ENCODE measurements at regions not wholly inside any gene's neighbourhood (a gene's known extent, or its start where the extent isn't known, plus 50 kb on each side); places are given as distances from the start of the nearest gene placed in this dataset.

DNA sequence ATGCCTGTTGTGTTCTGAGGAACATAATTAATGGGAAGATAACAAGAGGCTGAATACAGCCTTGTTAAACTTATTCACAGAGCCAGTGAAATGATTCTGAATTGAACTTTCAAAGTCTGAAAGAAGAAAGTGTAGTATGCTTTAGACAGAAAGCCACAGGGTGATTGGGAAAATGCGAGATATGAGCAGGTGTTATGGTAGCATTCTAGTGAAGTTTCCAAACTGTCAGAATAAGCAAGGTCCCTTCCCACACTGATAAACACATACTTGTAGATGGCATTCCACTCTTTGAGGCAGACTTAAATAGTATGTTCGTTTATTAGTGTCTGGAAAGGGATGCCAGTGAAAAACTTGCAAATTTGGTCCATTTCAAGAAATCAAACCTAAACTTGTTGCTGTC lies 70.5 kb upstream of the ITPRID2 start:
- Histone ChIP-seq H4K91ac (ENCODE audit: insufficient read length, low read depth, low read length) (no peak overlapping the region), H3K23ac (ENCODE audit: insufficient read length, low read depth, low read length) (no peak overlapping the region), H4K20me1 (ENCODE audit: control insufficient read depth, insufficient read depth, insufficient read length) (no peaks in the 10 kb centered on the region), H3K18ac (ENCODE audit: insufficient read length, low read depth, low read length) (no peak overlapping the region), H2BK20ac (ENCODE audit: low read depth, low read length, poor library complexity, severe bottlenecking) (no peak overlapping the region), H3K9ac (ENCODE audit: extremely low read depth, insufficient read length, low read length) (no peak overlapping the region), H3T11ph (ENCODE audit: low read length) (no peak overlapping the region), H3K27ac (ENCODE audit: insufficient read length, low read depth, low read length) (no peak overlapping the region), H3K4me2 (ENCODE audit: insufficient read depth, insufficient read length, low read length) (no peak overlapping the region), H4K8ac (replicated peaks; ENCODE audit: insufficient read length, low read depth, low read length) (no peak overlapping the region), H3K4me1 (ENCODE audit: insufficient read depth, low read length) (no peaks in the 10 kb centered on the region), H3K4ac (ENCODE audit: low read depth, low read length) (no peak overlapping the region), H2BK12ac (ENCODE audit: insufficient read length, low read depth, low read length) (no peak overlapping the region), H4K5ac (ENCODE audit: insufficient read length, low read depth, low read length) (no peak overlapping the region), H3K56ac (ENCODE audit: insufficient read length, low read depth, low read length) (no peak overlapping the region), H2BK15ac (ENCODE audit: low read depth, low read length) (no peak overlapping the region), H3K23me2 (ENCODE audit: insufficient read length, low read depth, low read length, poor library complexity, severe bottlenecking) (no peaks in the 10 kb centered on the region), H3K9me3 (ENCODE audit: control insufficient read depth, low read depth, low read length) (no peaks in the 10 kb centered on the region), H3K79me1 (ENCODE audit: insufficient read depth, low read depth, low read length, poor library complexity, severe bottlenecking) (no peaks in the 10 kb centered on the region), H3K14ac (ENCODE audit: insufficient read depth, low read length) (no peak overlapping the region), H2AFZ (ENCODE audit: low read length) (no peak overlapping the region), H2BK120ac (ENCODE audit: low read depth, low read length, poor library complexity, severe bottlenecking) (no peak overlapping the region), H2AK5ac (ENCODE audit: insufficient read length, low read length) (no peak overlapping the region), H2BK5ac (ENCODE audit: insufficient read length, low read length) (no peak overlapping the region), H3K27me3 (ENCODE audit: insufficient read depth, low read length) (no peaks in the 10 kb centered on the region), H3K79me2 (ENCODE audit: insufficient read depth, low read length) (no peaks in the 10 kb centered on the region)
- Mint-ChIP-seq H3K4me3 (no peak overlapping the region), H3K27ac (no peak overlapping the region; a peak in 1 of 7 replicates), H3K4me1 (peaks cover 15 to 16% of the 10 kb centered on the region in 2 experiments), H3K9me3 (no peaks in the 10 kb centered on the region), H3K27me3 (ENCODE audit: low read depth) (no peaks in the 10 kb centered on the region), H3K36me3 (ENCODE audit: insufficient read depth in 1 of 3, low read depth in 3 of 3) (no peaks in the 10 kb centered on the region; a peak in 1 of 7 replicates)
- no CpG with 5 or more reads among the region's 2 CpGs for WGBS (ENCODE audit: extremely low coverage, insufficient read length, low lambda C conversion rate)
- TF ChIP-seq, protein P1, sequence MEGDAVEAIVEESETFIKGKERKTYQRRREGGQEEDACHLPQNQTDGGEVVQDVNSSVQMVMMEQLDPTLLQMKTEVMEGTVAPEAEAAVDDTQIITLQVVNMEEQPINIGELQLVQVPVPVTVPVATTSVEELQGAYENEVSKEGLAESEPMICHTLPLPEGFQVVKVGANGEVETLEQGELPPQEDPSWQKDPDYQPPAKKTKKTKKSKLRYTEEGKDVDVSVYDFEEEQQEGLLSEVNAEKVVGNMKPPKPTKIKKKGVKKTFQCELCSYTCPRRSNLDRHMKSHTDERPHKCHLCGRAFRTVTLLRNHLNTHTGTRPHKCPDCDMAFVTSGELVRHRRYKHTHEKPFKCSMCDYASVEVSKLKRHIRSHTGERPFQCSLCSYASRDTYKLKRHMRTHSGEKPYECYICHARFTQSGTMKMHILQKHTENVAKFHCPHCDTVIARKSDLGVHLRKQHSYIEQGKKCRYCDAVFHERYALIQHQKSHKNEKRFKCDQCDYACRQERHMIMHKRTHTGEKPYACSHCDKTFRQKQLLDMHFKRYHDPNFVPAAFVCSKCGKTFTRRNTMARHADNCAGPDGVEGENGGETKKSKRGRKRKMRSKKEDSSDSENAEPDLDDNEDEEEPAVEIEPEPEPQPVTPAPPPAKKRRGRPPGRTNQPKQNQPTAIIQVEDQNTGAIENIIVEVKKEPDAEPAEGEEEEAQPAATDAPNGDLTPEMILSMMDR (conservative IDR thresholded peaks at IDR 0.05), result no peak
- no peak for DNase-seq

All from H9 (cell line).